SH-SY5Y (cell line): ENCODE measurements at regions not wholly inside any gene's neighbourhood (a gene's known extent, or its start where the extent isn't known, plus 50 kb on each side); places are given as distances from the start of the nearest gene placed in this dataset.

Experiments
- GATA2 ChIP-seq: IDR thresholded peaks from 2 replicates; pipeline ENCODE4 v1.6.1; 2011; ENCODE audit warnings: mild to moderate bottlenecking, low read depth, low read length
- GATA3 ChIP-seq: IDR thresholded peaks from 2 replicates; pipeline ENCODE4 v1.6.1; 2011; ENCODE audit warnings: low read depth, mild to moderate bottlenecking, low read length, moderate library complexity

- TF ChIP-seq GATA2 = no peak
- TF ChIP-seq GATA3 = no peak
Measured at GRCh38 chr1:238790882-238791281, 595.5 kb upstream of the CHRM3 start.
